ENCODE measurements at regions not wholly inside any gene's neighbourhood (a gene's known extent, or its start where the extent isn't known, plus 50 kb on each side); places are given as distances from the start of the nearest gene placed in this dataset.

DNA sequence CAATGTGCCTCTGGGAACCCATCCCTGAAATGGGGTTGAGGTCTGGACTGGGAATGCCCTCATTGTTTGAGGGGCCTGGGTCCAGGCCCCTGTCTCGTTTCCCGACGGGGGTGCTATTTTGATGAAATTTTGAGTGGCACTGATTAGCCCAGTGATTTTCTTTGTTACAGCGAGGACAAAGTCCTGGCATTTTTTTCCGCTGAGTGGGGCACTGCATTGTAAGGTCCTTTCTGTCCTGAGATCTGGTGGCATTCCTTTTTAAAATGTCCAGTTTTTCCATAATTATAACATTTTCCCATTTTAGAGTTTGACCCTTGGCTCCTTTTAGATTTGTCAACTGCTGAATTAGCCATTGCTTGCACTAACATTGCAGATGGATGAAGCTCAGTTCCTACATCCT, 69.7 kb upstream of the INCENP start:
- TF ChIP-seq CTCF (IDR thresholded peaks at IDR 0.05 in 8 of 11, conservative IDR thresholded peaks at IDR 0.05 in 3 of 11) (no peak), POLR2A (IDR thresholded peaks at IDR 0.05) (no peak), POLR2AphosphoS5 (IDR thresholded peaks at IDR 0.05) (no peak)

Measured in spleen (tissue), 7 donors.